NCI-H1105 treated with DMSO at 0.1 percent for 48 hours (cell line): ENCODE measurements at regions not wholly inside any gene's neighbourhood (a gene's known extent, or its start where the extent isn't known, plus 50 kb on each side); places are given as distances from the start of the nearest gene placed in this dataset.
A peak's percentile ranks its signal among the peaks of the same experiment; 100 is the strongest.

Experiments used
- DNase-seq: peaks from one replicate; lab custom pipeline; 2025; lab: John Stamatoyannopoulos, UW

GRCh38 chr6:21469213-21469612, 124.3 kb upstream of the SOX4 start:
- DNase-seq: no peak

- DNase-seq: no peak
These were observed 117.4 kb upstream of the SOX4 start for GRCh38 chr6:21476112-21476511.

- peak; percentile 52 for DNase-seq
These were observed 115.1 kb upstream of the SOX4 start for GRCh38 chr6:21478411-21478810.

GRCh38 chr6:21478883-21479539, 114.5 kb upstream of the SOX4 start:
- peak; percentile 73 for DNase-seq

- DNase-seq: no peak
These were observed 107.4 kb upstream of the SOX4 start for GRCh38 chr6:21486115-21486514.

- DNase-seq: no peak
These were observed 103.7 kb upstream of the SOX4 start for GRCh38 chr6:21489826-21490225.

- no peak for DNase-seq
These were observed 101.6 kb upstream of the SOX4 start for GRCh38 chr6:21491955-21492354.

- no peak for DNase-seq
These were observed 99.0 kb upstream of the SOX4 start for GRCh38 chr6:21494505-21494904.

- DNase-seq: no peak
These were observed 97.4 kb upstream of the SOX4 start for GRCh38 chr6:21496196-21496595.

GRCh38 chr6:21496706-21497105, 96.8 kb upstream of the SOX4 start:
- no peak for DNase-seq

- DNase-seq: peak; percentile 99
These were observed 93.1 kb upstream of the SOX4 start for GRCh38 chr6:21500314-21501020.

- DNase-seq: peak; percentile 100
These were observed 92.6 kb upstream of the SOX4 start for GRCh38 chr6:21501021-21501354.

- DNase-seq: peak; percentile 61
These were observed 91.7 kb upstream of the SOX4 start for GRCh38 chr6:21501815-21502214.

- DNase-seq: no peak
These were observed 90.9 kb upstream of the SOX4 start for GRCh38 chr6:21502682-21503081.

GRCh38 chr6:21504790-21505189, 88.8 kb upstream of the SOX4 start:
- no peak for DNase-seq

- DNase-seq: no peak
These were observed 88.0 kb upstream of the SOX4 start for GRCh38 chr6:21505574-21505990.

GRCh38 chr6:21506126-21506525, 87.4 kb upstream of the SOX4 start:
- DNase-seq: no peak

- no peak for DNase-seq
These were observed 85.7 kb upstream of the SOX4 start for GRCh38 chr6:21507811-21508210.

GRCh38 chr6:21508753-21509152, 84.8 kb upstream of the SOX4 start:
- no peak for DNase-seq

GRCh38 chr6:21511891-21512550, 81.5 kb upstream of the SOX4 start:
- DNase-seq: no peak

GRCh38 chr6:21514288-21514687, 79.3 kb upstream of the SOX4 start:
- DNase-seq: no peak

GRCh38 chr6:21518317-21518716, 75.2 kb upstream of the SOX4 start:
- no peak for DNase-seq

- DNase-seq: peak; percentile 54
These were observed 73.9 kb upstream of the SOX4 start for GRCh38 chr6:21519642-21520041.
